ENCODE measurements at regions not wholly inside any gene's neighbourhood (a gene's known extent, or its start where the extent isn't known, plus 50 kb on each side); places are given as distances from the start of the nearest gene placed in this dataset.

- H3K4me1 Mint-ChIP-seq, result no peaks in the 10 kb centered on the region
- DNase-seq, result no peak
- TF ChIP-seq, protein P1, sequence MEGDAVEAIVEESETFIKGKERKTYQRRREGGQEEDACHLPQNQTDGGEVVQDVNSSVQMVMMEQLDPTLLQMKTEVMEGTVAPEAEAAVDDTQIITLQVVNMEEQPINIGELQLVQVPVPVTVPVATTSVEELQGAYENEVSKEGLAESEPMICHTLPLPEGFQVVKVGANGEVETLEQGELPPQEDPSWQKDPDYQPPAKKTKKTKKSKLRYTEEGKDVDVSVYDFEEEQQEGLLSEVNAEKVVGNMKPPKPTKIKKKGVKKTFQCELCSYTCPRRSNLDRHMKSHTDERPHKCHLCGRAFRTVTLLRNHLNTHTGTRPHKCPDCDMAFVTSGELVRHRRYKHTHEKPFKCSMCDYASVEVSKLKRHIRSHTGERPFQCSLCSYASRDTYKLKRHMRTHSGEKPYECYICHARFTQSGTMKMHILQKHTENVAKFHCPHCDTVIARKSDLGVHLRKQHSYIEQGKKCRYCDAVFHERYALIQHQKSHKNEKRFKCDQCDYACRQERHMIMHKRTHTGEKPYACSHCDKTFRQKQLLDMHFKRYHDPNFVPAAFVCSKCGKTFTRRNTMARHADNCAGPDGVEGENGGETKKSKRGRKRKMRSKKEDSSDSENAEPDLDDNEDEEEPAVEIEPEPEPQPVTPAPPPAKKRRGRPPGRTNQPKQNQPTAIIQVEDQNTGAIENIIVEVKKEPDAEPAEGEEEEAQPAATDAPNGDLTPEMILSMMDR (IDR thresholded peaks at IDR 0.05), result no peak
- peaks cover 17% of the 10 kb centered on the region for H3K9me3 Mint-ChIP-seq
- no peaks in the 10 kb centered on the region for H3K36me3 Mint-ChIP-seq (ENCODE audit: low read depth)
- H3K4me3 Mint-ChIP-seq, result no peak overlapping the region
- H3K27ac Mint-ChIP-seq, result no peak overlapping the region
- H3K27me3 Mint-ChIP-seq (ENCODE audit: low read depth, poor library complexity), result peaks cover 5% of the 10 kb centered on the region
These were observed 755.6 kb downstream of the MED13L start for GRCh38 chr12:115521771-115522409.

DNA sequence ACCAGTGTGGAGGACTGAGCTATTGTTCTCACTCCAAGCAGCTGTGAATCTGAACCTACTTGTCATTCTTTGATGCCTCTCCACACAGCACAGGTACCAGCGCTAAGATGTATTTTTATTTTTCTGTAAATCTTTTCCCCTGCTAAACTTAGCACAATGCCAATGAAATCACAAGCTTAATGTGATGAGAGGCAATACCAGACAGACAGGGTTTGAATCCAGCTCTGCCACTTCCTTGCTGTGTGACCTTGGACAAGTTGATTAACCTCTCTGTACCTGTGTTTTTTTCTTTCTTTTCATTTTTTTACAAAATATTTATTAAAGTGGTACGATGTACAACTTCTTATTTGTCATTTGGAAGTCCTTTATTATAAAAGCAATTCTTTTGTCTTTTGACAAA is 757.6 kb downstream of the MED13L start:
- TF ChIP-seq, protein P1 (IDR thresholded peaks at IDR 0.05), result no peak
- peaks cover 25% of the 10 kb centered on the region for H3K9me3 Mint-ChIP-seq
- no peaks in the 10 kb centered on the region for H3K4me1 Mint-ChIP-seq
- H3K27me3 Mint-ChIP-seq (ENCODE audit: low read depth, poor library complexity), result no peaks in the 10 kb centered on the region
- no peaks in the 10 kb centered on the region for H3K36me3 Mint-ChIP-seq (ENCODE audit: low read depth)
- DNase-seq, result no peak
- no peak overlapping the region for H3K4me3 Mint-ChIP-seq
- no peak overlapping the region for H3K27ac Mint-ChIP-seq

DNA sequence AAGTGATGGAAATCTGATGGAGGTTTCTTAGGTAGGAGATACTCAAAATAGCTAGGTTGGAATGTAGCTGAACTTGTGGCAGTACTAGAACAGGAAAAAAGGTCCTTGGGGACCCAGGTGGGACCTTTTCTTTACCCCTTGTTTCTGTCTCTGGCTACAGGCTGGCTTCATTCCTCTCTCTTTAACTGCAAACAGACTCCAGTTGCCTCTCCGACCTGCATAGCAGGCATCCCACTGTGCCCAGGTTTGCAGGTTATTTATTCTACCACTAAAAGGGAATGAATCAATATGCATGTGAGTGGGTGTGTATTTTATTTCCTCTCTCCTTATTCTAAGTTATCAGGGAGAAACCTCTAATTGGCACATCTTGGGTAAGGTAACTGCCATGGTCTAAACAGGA is 758.1 kb downstream of the MED13L start:
- no peak for DNase-seq
- H3K4me1 Mint-ChIP-seq, result no peaks in the 10 kb centered on the region
- TF ChIP-seq, protein P1 (IDR thresholded peaks at IDR 0.05), result no peak
- no peak overlapping the region for H3K27ac Mint-ChIP-seq
- no peaks in the 10 kb centered on the region for H3K36me3 Mint-ChIP-seq (ENCODE audit: low read depth)
- H3K4me3 Mint-ChIP-seq, result no peak overlapping the region
- H3K9me3 Mint-ChIP-seq, result peaks cover 29% of the 10 kb centered on the region
- H3K27me3 Mint-ChIP-seq (ENCODE audit: low read depth, poor library complexity), result peaks cover 5% of the 10 kb centered on the region

DNA sequence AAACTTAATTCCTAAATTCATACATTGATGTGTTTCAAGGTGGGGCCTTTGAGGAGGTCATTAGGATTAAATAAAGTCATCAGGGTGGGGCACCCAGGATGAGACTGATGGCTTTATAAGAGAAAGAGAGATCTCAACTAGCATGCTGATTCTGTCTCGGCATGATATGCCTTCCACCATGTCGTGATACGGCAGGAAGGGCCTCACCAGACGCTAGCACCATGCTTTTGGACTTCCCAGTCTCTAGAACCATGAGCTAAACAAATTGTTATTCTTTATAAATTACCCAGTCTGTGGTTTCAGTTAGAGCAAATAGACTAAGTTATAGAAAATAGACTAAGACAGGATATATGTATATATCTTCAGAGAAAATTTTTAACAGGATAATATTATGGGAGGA is 759.6 kb downstream of the MED13L start:
- peaks cover 44% of the 10 kb centered on the region for H3K9me3 Mint-ChIP-seq
- H3K4me1 Mint-ChIP-seq, result no peaks in the 10 kb centered on the region
- H3K27me3 Mint-ChIP-seq (ENCODE audit: low read depth, poor library complexity), result peaks cover 5% of the 10 kb centered on the region
- DNase-seq, result no peak
- TF ChIP-seq, protein P1 (IDR thresholded peaks at IDR 0.05), result no peak
- H3K4me3 Mint-ChIP-seq, result no peak overlapping the region
- no peak overlapping the region for H3K27ac Mint-ChIP-seq
- H3K36me3 Mint-ChIP-seq (ENCODE audit: low read depth), result no peaks in the 10 kb centered on the region

- peaks cover 14% of the 10 kb centered on the region for H3K27me3 Mint-ChIP-seq (ENCODE audit: low read depth, poor library complexity)
- DNase-seq, result no peak
- H3K36me3 Mint-ChIP-seq (ENCODE audit: low read depth), result no peaks in the 10 kb centered on the region
- H3K27ac Mint-ChIP-seq, result no peak overlapping the region
- H3K9me3 Mint-ChIP-seq, result peaks cover 33% of the 10 kb centered on the region
- H3K4me3 Mint-ChIP-seq, result no peak overlapping the region
- peaks cover 9% of the 10 kb centered on the region for H3K4me1 Mint-ChIP-seq
- TF ChIP-seq, protein P1 (IDR thresholded peaks at IDR 0.05), result no peak
These were observed 765.3 kb downstream of the MED13L start for GRCh38 chr12:115511986-115512711.

- H3K36me3 Mint-ChIP-seq (ENCODE audit: low read depth), result no peaks in the 10 kb centered on the region
- no peak overlapping the region for H3K27ac Mint-ChIP-seq
- H3K27me3 Mint-ChIP-seq (ENCODE audit: low read depth, poor library complexity), result peaks cover 14% of the 10 kb centered on the region
- TF ChIP-seq, protein P1 (IDR thresholded peaks at IDR 0.05), result no peak
- peaks cover 33% of the 10 kb centered on the region for H3K9me3 Mint-ChIP-seq
- no peak for DNase-seq
- peaks cover 16% of the 10 kb centered on the region for H3K4me1 Mint-ChIP-seq
- H3K4me3 Mint-ChIP-seq, result no peak overlapping the region
These were observed 766.2 kb downstream of the MED13L start for GRCh38 chr12:115511305-115511704.

Data from nephron progenitor cell (in vitro differentiated cells).